ENCODE measurements at regions not wholly inside any gene's neighbourhood (a gene's known extent, or its start where the extent isn't known, plus 50 kb on each side); places are given as distances from the start of the nearest gene placed in this dataset.

GRCh38 chr3:76308541-76308940 is 523.2 kb upstream of the ZNF717 start:
- BruUV-seq (replicated peaks): no TSS peak
- Mint-ChIP-seq H3K27ac (ENCODE audit: unreplicated experiment) (no peak overlapping the region), H3K4me1 (ENCODE audit: low read depth, unreplicated experiment) (peaks cover 9% of the 10 kb centered on the region), H3K4me3 (ENCODE audit: unreplicated experiment) (no peak overlapping the region), H3K27me3 (ENCODE audit: insufficient read depth, unreplicated experiment) (no peaks in the 10 kb centered on the region), H3K9me3 (ENCODE audit: unreplicated experiment) (peaks cover 13% of the 10 kb centered on the region), H3K36me3 (ENCODE audit: insufficient read depth, unreplicated experiment) (no peaks in the 10 kb centered on the region)
- intact Hi-C loops (cut with micrococcal nuclease; ENCODE audit: unreplicated experiment): no loop called here
- no peak for TF ChIP-seq CTCF (IDR thresholded peaks at IDR 0.05; ENCODE audit: insufficient read depth in 1 of 2, low read depth in 1 of 2, low read length in 1 of 2, severe bottlenecking in 1 of 2, unreplicated experiment in 1 of 2)
- H3K4me3 ChIP-seq (ENCODE audit: low read depth, low read length): no peak overlapping the region
- DNase-seq: no peak
- no peaks in the 10 kb centered on the region for H3K27me3 ChIP-seq (replicated peaks; ENCODE audit: control insufficient read depth, insufficient read depth, low read length)
- H3K36me3 ChIP-seq (ENCODE audit: control insufficient read depth, insufficient read depth, low read length): no peaks in the 10 kb centered on the region
- CTCF ChIA-PET: no interaction called here
- POLR2A ChIA-PET: no interaction called here
- no peaks in the 10 kb centered on the region for H3K4me1 ChIP-seq
- H3K9me3 ChIP-seq: peaks cover 7% of the 10 kb centered on the region; the same call in 1 of the 2 replicates

GRCh38 chr3:76310089-76310488 is 524.7 kb upstream of the ZNF717 start:
- POLR2A ChIA-PET: no interaction called here
- Mint-ChIP-seq H3K4me3 (ENCODE audit: unreplicated experiment) (no peak overlapping the region), H3K27me3 (ENCODE audit: insufficient read depth, unreplicated experiment) (no peaks in the 10 kb centered on the region), H3K36me3 (ENCODE audit: insufficient read depth, unreplicated experiment) (no peaks in the 10 kb centered on the region), H3K4me1 (ENCODE audit: low read depth, unreplicated experiment) (peaks cover 9% of the 10 kb centered on the region), H3K27ac (ENCODE audit: unreplicated experiment) (no peak overlapping the region), H3K9me3 (ENCODE audit: unreplicated experiment) (peaks cover 13% of the 10 kb centered on the region)
- peaks cover 7% of the 10 kb centered on the region; the same call in 1 of the 2 replicates for H3K9me3 ChIP-seq
- intact Hi-C loops (cut with micrococcal nuclease; ENCODE audit: unreplicated experiment): no loop called here
- no peaks in the 10 kb centered on the region for H3K4me1 ChIP-seq
- CTCF ChIA-PET: no interaction called here
- no peaks in the 10 kb centered on the region for H3K36me3 ChIP-seq (ENCODE audit: control insufficient read depth, insufficient read depth, low read length)
- BruUV-seq (replicated peaks): no TSS peak
- no peak overlapping the region for H3K4me3 ChIP-seq (ENCODE audit: low read depth, low read length)
- no peaks in the 10 kb centered on the region for H3K27me3 ChIP-seq (replicated peaks; ENCODE audit: control insufficient read depth, insufficient read depth, low read length)
- DNase-seq: no peak
- no peak for TF ChIP-seq CTCF (IDR thresholded peaks at IDR 0.05; ENCODE audit: insufficient read depth in 1 of 2, low read depth in 1 of 2, low read length in 1 of 2, severe bottlenecking in 1 of 2, unreplicated experiment in 1 of 2)

GRCh38 chr3:76310667-76311066 is 525.3 kb upstream of the ZNF717 start:
- no peak overlapping the region for H3K4me3 Mint-ChIP-seq (ENCODE audit: unreplicated experiment)
- no peak overlapping the region for H3K27ac Mint-ChIP-seq (ENCODE audit: unreplicated experiment)
- ChIA-PET POLR2A (no interaction called here), CTCF (no interaction called here)
- Histone ChIP-seq H3K9me3 (peaks cover 7% of the 10 kb centered on the region; the same call in 1 of the 2 replicates), H3K4me3 (ENCODE audit: low read depth, low read length) (no peak overlapping the region), H3K4me1 (no peaks in the 10 kb centered on the region), H3K36me3 (ENCODE audit: control insufficient read depth, insufficient read depth, low read length) (no peaks in the 10 kb centered on the region), H3K27me3 (replicated peaks; ENCODE audit: control insufficient read depth, insufficient read depth, low read length) (no peaks in the 10 kb centered on the region)
- no TSS peak for BruUV-seq (replicated peaks)
- no peak for DNase-seq
- H3K36me3 Mint-ChIP-seq (ENCODE audit: insufficient read depth, unreplicated experiment): no peaks in the 10 kb centered on the region
- H3K27me3 Mint-ChIP-seq (ENCODE audit: insufficient read depth, unreplicated experiment): no peaks in the 10 kb centered on the region
- intact Hi-C loops (cut with micrococcal nuclease; ENCODE audit: unreplicated experiment): no loop called here
- H3K9me3 Mint-ChIP-seq (ENCODE audit: unreplicated experiment): peaks cover 13% of the 10 kb centered on the region
- H3K4me1 Mint-ChIP-seq (ENCODE audit: low read depth, unreplicated experiment): peaks cover 9% of the 10 kb centered on the region
- no peak for TF ChIP-seq CTCF (IDR thresholded peaks at IDR 0.05; ENCODE audit: insufficient read depth in 1 of 2, low read depth in 1 of 2, low read length in 1 of 2, severe bottlenecking in 1 of 2, unreplicated experiment in 1 of 2)

All from Caco-2 (cell line).